HL-60/S4 treated with retinoic acid at 250 ng/mL for 4 days and 3 days (cell line): ENCODE measurements at regions not wholly inside any gene's neighbourhood (a gene's known extent, or its start where the extent isn't known, plus 50 kb on each side); places are given as distances from the start of the nearest gene placed in this dataset.
"Not testable (repeated sequence)": the region's sequence is repeated elsewhere in the genome, so short reads cannot be mapped to it uniquely, and the experiment has no call there.

Source experiments
- in situ Hi-C: fragments of 300-500 bp; cut with MboI; formaldehyde crosslinking; loops from 2 replicates; pipeline ENCODE4 v1.7.0; 2022; ENCODE audit warnings: low sequenced_read_pairs

GRCh38 chr9:95588724-95589588, 72.2 kb upstream of the PTCH1 start:
- in situ Hi-C loops, result no loop called here

DNA sequence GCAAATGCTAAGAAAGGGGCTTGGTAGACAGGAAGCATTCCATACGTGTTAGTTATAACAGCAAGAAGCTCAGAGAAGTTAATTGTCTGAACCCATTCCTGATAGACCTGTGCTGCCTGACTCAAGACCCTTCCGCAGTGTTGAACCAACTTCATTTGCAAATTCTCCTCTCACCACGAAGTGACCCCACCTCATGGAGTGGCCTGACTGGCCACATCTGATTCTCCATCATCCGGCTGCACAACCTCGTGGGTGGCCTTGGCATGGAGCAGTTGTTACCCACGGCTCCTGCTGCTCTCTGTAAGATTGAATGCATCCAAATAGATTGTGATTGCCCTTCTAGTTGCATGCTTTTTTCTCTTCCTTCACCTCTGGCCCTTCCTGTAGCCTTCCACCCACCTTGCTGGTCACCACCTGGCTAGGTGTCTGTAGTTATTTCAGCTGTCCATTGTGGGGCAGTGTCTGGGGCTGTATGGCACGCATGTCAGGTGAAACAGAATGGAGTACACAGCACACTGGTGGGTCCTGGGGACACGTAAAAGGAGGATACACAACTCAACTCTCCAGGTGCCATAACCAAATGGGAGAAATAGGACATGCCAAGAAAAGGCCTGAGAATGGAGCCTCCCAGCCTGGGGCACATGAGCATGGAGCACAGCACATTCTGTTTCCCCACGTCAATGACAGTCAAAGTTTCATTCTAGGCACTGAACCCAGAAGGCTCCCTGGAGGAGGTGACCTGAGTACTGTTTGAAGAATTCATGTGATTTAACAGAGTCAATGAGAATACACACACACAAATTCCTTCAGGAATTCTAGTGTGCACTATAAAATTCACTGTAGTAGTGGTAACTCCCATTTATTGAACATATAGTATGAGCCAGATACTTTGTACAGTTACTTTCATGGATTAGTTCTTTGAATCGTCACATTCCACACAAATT, 70.5 kb upstream of the PTCH1 start:
- in situ Hi-C loops, result no loop called here

DNA sequence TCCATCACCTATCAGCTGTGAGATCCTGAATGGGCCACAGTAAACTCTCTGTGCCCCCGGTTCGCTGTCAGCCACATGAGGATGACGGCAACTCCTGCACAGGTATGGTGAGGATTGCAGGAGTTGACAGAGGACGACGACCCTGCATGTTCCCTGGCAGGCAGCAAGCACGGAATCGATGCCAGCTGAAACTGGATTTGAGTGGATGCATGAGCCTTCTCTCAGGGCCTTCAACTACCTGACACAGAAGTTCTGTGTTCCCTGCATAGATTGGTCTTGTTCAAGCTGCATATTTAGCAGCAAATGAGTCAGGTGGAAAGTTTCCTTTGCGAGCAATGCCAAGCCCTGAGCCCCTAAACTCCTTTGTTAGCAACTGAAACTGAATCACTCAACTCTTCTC, 69.6 kb upstream of the PTCH1 start:
- in situ Hi-C loops, result no loop called here

GRCh38 chr9:95585824-95586223, 69.1 kb upstream of the PTCH1 start:
- in situ Hi-C loops, result no loop called here

- in situ Hi-C loops, result no loop called here
Measured at GRCh38 chr9:95584176-95584575, 67.4 kb upstream of the PTCH1 start.

DNA sequence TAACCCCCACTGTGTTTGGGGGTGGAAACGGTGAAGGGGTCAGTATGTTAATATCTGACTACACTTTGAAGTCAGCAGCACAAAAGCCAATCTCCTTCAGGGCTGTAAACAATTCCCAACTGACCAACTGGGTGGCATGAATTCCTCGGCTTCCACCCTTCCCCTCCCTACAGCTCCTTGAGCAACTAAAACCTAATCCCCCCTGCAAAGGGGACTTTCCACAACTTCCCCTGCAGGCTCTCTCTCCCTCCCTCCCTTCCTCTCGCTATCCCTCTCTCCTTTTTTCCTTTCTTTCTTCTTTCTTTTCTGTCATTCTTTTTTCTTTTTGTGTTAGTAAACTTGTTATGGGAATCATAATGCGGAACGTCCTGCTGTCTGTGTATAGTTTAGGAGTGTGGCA, 65.1 kb upstream of the PTCH1 start:
- in situ Hi-C loops, result no loop called here

GRCh38 chr9:95580812-95581761, 64.3 kb upstream of the PTCH1 start:
- in situ Hi-C loops, result no loop called here

- in situ Hi-C loops, result no loop called here
Measured at GRCh38 chr9:95574866-95575553, 58.2 kb upstream of the PTCH1 start.

DNA sequence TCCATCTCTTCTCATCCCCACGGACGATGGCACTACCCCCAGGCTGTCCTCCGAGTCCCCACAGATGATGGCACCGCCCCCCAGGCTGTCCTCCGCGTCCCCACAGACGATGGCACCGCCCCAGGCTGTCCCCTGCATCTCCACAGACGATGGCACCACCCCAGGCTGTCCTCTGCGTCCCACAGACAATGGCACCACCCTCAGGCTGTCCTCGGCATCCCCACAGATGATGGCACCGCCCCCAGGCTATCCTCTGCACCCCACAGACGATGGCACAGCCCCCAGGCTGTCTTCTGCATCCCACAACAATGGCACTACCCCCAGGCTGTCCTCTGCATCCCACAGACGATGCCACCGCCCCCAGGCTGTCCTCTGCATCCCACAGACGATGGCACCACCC, 57.4 kb upstream of the PTCH1 start:
- in situ Hi-C loops, result no loop called here

DNA sequence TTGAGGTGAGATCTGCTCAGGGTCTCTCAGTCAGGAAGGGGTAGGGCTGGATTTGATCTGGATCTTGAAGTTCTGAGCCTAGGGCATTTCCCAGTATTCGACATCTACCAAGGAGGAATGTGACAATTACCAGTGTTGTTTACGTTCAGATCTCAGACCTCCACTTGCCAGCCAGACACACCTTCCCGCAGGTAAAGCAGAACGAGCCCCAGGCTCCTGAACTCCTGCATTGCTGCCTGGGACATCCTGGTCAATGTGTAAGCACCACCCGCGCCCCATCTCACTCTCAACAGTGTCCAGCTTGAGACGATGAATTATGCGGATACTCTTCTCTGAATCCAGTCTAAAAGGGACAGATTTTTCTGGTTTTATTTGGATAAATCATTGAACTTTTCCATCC, 56.7 kb upstream of the PTCH1 start:
- in situ Hi-C loops, result no loop called here

- in situ Hi-C loops, result no loop called here
Measured at GRCh38 chr9:95572381-95573151, 55.8 kb upstream of the PTCH1 start.

GRCh38 chr9:95570646-95571045, 53.9 kb upstream of the PTCH1 start:
- in situ Hi-C loops, result no loop called here

DNA sequence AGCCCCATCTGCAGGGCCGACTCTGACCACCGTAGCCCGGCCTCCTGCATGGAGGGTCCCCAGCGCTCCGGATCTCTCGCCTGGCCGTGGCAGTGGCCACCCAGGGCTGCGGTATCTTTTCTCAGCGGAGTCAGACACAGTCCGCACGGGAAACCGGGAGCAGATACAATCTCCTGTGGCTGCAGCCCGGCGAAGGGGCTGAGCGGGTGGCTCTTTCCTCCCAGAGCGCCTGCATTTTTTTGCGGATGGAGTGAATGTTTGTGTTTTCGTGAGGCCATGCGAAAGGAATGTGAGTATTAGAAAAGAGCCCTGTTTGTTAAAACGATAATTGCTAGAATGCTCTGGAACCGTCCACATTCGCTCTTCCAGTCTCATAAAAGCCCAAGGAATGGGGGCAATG, 53.4 kb upstream of the PTCH1 start:
- in situ Hi-C loops, result no loop called here

DNA sequence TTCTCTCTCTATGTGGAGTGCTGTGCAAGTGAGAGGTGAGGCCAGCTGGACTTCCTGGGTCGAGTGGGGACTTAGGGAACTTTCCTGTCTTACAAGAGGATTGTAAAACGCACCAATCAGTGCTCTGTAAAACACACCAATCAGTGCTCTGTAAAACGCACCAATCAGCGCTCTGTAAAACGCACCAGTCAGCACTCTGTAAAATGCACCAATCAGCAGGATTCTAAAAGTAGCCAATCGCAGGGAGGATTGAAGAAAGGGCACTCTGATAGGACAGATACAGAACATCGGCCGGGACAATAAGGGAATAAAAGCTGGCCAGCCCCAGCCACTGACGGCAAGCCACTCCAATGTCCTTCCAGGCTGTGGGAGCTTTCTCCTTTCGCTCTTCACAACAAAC, 52.0 kb upstream of the PTCH1 start:
- in situ Hi-C loops, result not testable (repeated sequence)
